GM19324 (cell line): ENCODE measurements at regions not wholly inside any gene's neighbourhood (a gene's known extent, or its start where the extent isn't known, plus 50 kb on each side); places are given as distances from the start of the nearest gene placed in this dataset.

Source experiments
- ATAC-seq: cut with Tn5 transposase; IDR thresholded peaks from one replicate; pipeline ENCODE4 v1.9.1; 2021; ENCODE audit warnings: mild to moderate bottlenecking, moderate library complexity; ENCODE audit not compliant: unreplicated experiment, low FRiP score

DNA sequence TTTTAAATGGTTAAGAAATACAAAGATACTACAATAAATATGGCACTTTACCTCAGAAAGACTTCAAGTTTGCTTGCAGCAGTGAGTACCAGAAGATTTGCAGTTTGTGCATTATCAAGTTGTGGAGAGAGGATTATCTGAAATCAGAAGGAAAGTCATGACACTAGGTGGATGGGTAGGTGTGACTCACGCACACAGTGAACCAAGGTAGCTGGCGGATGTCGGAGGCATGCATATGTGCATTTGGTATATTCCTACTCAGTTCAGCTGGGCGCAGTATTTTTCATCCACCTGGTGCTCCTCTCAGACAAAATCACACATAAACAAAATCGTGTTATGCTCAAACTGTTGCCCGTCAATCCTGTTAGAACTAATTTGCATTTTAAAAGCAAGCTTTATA, 351.0 kb downstream of the IGSF11 start:
- ATAC-seq = no peak

GRCh38 chr3:118688396-118688884, 346.2 kb downstream of the IGSF11 start:
- ATAC-seq = no peak

DNA sequence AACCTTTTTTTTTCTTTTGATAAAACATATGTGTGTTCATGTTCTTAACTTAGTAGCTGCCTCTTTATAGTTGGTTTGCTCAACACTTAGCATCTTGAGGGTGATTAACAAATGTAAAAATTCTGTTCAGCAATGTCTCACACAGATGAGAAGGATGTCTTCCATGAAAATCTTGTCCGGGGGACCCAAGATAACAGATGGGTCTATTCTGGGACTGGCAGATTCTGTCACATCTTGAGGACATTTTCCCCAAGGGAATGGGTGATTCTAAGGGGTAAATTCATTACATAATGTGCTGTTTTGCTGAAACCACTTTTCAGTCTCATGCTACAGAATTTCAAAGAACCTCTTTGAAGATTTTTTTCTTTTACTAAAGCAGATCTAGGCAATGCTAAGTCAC, 342.2 kb downstream of the IGSF11 start:
- no peak for ATAC-seq

DNA sequence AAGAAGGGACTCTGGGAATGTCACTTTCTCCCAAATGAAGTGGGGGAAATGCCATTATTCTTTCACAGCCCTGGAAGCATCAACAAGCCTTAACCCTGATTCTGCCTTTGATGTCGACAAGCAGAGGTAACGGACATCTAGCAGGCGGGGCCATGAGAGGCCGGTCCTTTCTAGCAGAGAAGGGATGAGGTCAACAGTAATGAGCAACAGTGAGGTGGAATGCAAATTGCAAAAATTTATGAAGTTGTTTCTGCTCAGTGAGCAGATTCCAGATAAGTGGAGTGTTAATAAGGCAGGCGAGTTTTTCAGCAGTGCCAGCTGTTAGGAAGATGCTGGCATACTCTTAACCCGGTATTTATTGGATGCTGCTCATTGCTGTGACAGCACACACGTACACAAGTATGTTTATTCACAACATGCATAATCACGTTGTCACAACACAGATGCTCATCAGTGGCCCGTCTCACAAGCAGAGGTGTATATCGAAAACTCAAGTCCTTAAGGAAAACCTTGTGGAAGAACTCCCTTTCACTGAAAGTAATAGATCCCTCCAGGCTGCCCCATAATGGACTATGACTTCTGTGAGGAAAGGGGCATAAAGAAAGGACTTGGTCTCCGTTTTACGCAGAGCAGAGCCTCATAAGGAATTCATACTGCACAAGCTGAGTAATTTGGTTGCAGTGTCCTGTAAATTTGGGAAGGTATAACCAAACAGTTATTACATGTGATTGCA, 329.0 kb downstream of the IGSF11 start:
- ATAC-seq = no peak

- ATAC-seq = no peak
Measured at GRCh38 chr3:118707991-118708390, 326.7 kb downstream of the IGSF11 start.

GRCh38 chr3:118710532-118710931, 324.1 kb downstream of the IGSF11 start:
- ATAC-seq = no peak

GRCh38 chr3:118713502-118714207, 321.0 kb downstream of the IGSF11 start:
- ATAC-seq = no peak

GRCh38 chr3:118714800-118715199, 319.8 kb downstream of the IGSF11 start:
- no peak for ATAC-seq

- no peak for ATAC-seq
Measured at GRCh38 chr3:118729546-118729945, 305.1 kb downstream of the IGSF11 start.

GRCh38 chr3:118734664-118735063, 300.0 kb downstream of the IGSF11 start:
- no peak for ATAC-seq

GRCh38 chr3:118736107-118736506, 298.5 kb downstream of the IGSF11 start:
- no peak for ATAC-seq

DNA sequence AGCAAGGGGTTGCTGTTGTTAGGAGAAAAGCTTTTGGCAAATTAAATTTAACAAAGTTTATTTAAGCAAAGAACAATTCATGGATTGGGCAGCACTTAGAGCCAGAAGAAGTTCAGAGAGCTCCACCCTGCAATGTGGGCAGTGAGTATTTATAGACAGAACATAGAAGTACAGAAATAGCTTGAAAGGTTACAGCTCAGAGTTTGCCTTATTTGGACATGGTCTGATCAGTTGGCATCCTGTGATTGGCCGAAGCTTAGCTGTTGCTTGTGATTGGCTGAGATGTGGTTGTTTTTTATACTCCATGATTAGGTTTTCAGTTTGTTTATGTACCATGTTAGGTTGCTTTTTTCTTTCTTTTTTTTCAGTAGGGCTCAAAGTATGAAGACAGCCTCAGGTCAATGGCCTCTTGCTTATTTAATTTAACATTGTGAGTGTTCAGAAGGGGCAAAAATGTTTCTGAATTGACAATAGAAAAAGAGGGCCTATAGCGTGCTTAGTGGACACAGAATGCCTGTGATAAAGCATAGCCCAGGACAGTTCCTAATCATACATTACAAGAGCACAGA, 293.8 kb downstream of the IGSF11 start:
- no peak for ATAC-seq

DNA sequence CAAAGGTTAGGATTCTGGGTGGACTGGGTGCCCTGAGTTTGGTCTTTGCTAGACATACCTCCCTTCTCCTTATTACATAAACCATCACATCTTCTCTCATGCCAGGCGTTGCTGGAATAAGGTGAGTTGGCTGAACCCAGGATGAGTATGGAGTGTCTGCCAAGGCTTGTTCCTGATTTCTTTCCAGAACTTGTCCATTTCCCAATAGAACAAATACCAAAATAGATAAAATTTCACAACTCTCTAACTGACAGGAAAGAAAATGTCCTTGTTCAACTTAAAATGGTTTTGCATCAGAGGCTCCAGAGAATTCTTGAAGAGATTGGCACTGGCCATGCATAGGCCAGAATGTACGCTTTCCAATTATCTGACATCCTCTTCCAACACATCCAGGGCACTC, 291.9 kb downstream of the IGSF11 start:
- no peak for ATAC-seq

DNA sequence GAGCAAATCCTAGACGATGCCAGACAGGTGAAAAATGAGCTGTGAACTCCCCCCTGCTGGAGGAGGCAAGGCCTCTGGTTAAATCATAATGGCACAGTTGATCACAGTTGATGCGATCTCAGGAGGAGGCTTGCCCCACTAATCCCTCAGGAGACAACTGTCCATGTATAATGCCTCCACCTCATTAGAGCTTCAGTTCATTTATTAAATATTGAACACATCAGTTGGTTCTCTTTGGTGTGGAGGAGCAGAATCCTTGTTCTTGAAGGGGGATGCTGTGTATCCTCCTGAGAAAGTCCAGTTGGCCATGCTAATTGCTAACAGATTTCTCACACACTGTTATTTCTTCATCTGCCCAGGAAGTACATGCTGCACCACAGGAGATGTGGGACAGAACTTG, 290.5 kb downstream of the IGSF11 start:
- ATAC-seq = no peak

GRCh38 chr3:118754406-118755252, 280.0 kb downstream of the IGSF11 start:
- ATAC-seq = no peak

DNA sequence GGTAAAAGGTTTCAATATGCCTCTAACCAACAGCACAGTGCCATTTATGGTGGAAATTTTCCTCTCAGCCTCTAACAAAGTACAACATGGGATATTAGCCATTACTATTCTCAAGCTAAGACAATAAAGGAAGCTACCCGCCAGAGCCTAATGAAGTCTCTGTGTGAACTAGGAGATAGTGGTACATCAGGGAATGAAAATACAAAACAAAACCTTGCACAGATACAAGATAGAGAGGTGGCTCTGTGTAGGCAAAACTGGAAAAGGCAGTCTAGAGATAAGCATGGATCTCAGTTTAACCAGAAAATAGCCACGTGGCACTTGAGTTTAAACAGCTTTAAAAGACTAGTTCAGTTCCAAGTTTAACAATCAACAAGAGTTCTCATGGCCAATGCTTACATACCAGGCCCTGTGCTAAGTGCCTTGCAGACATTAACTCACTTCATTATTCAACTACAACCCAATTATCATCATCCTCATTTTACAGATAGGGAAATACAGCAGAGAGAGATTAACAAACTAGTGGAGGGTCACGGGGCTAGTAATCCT, 279.3 kb downstream of the IGSF11 start:
- ATAC-seq = no peak

DNA sequence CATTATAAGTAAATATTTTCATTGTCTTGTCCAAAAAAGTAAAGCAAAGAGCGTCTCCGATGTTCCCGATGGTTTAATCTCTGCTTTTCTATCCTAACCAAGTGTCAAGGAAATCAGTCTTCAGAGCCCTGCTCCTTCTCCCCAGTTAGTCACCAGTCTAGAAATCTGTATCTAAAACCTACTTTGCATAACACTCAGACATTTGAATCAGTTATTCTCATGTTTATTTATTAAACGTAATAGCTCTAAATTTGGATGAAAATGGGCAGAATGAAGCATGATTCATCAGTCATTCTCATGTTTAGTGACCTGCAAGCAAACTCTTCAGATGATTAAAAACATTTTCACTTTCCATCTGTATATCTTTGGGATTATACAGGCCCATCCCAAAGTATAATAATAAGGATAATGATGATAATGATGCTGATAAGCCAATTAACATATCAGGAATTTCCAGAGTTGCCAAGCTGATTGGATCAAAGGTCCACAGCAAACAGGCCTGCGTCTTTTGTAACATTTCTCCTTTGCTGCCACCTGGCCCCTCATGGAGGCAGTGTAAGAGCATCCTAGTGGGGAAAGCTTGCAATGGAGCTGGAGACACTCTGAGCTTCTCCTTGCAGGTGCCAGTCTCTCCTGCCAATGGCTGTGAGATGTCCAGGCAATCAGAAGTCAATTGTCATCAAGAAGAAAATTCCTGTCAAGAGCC, 273.9 kb downstream of the IGSF11 start:
- no peak for ATAC-seq

DNA sequence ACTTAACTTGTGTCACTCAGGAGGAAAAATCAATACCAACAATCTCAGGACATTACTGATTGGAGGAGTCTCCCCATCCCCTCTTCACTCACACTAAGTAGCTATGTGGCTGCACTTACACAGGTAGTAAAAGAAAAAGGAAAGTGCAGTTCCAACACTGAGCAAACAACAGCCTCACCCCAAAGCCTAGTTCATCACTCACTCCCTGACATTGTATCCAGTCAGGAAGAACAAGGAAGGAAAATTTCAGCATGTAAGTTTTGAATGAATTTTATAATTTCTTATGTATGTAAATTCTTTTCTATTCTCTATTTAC, 273.4 kb downstream of the IGSF11 start:
- no peak for ATAC-seq

- ATAC-seq = no peak
Measured at GRCh38 chr3:118765636-118766305, 268.9 kb downstream of the IGSF11 start.

GRCh38 chr3:118766306-118766669, 268.4 kb downstream of the IGSF11 start:
- ATAC-seq = no peak
